ENCODE measurements at regions not wholly inside any gene's neighbourhood (a gene's known extent, or its start where the extent isn't known, plus 50 kb on each side); places are given as distances from the start of the nearest gene placed in this dataset.

GRCh38 chr14:47763188-47763854 lies 87.9 kb upstream of the MDGA2 start:
- no peak for DNase-seq

- DNase-seq, result no peak
Measured at GRCh38 chr14:47746986-47747385, 71.6 kb upstream of the MDGA2 start.

- DNase-seq, result no peak
Measured at GRCh38 chr14:47744155-47744554, 68.8 kb upstream of the MDGA2 start.

- DNase-seq, result no peak
Measured at GRCh38 chr14:47739541-47739940, 64.1 kb upstream of the MDGA2 start.

GRCh38 chr14:47730296-47730695 lies 54.9 kb upstream of the MDGA2 start:
- no peak for DNase-seq

All from activated CD8-positive, alpha-beta memory T cell treated with anti-CD3 and anti-CD28 coated beads, Interleukin-2, amount 50 U/mL, for 48 hours (primary cell).